GM19468 (cell line): ENCODE measurements at regions not wholly inside any gene's neighbourhood (a gene's known extent, or its start where the extent isn't known, plus 50 kb on each side); places are given as distances from the start of the nearest gene placed in this dataset.

ENCODE experiments used
- ATAC-seq: cut with Tn5 transposase; IDR thresholded peaks from one replicate; pipeline ENCODE4 v1.9.1; 2021; ENCODE audit warnings: mild to moderate bottlenecking, moderate library complexity, moderate number of reproducible peaks; ENCODE audit not compliant: unreplicated experiment; ENCODE audit errors: extremely low read depth

DNA sequence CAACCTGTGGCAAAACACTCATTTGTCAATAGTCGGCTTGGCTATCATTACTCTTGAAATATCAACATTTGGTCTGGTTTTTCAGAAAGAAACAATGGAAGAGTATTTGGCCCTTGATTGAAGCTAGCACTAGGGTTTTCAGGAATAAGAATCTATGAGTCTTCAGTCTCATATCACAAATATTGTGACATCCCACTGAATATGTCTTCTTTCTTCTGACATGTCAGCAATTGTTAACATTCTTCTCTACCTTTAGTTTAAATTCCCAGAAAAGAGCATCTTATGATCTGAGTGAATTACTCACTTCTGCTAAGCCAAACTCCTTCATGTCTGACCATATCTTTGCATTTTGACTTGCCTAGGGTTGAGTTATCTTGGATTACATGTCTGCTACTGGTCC is 435.2 kb upstream of the SEMA3D start:
- no peak for ATAC-seq

DNA sequence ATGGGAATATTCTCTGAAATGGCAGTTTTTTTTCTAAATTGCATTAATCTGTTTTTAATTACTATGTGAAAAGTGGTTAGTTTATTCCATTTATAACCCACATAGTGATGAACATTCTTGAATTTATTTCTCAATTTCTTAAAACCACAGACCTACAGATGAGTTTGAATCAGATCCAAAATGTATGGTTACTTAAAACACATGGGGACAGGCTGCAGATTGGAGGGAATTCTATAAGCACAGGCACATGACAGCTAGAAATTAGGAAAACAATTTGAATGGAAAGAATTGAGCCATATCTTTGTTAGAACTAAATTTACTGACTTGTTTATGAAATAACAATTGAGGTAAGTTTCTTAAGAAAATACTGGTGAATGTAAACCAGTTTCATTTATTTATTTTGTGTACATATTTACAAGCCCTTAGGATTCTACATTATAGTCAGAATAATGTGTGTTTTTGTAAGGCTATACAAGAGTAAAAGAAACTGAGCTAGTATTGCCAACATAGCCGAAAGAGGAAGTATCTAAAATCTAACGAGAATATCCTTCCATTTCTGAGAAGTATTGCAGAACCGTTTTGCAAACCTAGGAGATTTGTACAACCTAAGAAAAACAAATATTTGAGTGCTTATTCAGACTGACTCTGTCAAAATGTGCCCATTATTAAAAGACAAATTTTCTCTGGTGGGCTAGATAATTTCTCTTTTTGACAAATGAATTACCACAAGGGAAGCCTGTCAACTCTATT is 434.3 kb upstream of the SEMA3D start:
- ATAC-seq = no peak

DNA sequence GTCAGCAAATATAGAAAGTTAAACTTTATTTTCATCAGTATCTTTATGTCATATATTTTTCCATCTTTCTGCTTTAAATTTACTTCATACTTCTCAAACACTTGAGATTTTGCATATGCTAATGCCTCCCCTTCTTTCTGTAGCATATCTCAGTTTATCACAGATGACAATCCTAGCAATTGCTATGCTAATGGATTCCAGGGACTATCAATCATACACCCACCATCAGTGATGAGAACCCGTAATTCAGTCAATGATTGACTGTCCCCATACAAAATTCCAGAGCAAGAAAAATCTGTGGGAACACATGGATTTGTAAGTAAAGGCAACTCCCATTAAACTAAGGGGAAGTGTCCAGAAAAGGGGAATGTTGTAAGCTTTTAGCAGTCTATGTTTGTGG is 432.4 kb upstream of the SEMA3D start:
- no peak for ATAC-seq

DNA sequence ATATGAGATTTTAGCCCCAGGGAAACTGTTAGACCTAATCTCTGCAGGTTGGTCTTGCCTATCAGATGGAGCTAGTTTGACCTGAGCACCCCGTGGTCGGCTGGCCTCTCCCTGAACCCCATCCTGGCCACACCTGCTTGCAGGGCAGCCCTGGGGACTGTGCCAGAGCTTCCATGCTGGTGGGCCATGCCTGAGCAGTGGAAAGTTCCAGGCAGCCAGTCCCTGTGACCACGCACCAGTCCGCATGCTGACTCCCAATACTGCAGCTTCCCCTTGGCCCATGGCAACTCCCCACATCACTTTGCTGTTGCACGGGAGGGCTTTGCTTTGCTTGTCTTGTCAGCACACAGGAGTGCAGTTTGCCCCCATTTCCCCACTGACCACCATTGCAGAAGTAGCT is 427.8 kb upstream of the SEMA3D start:
- ATAC-seq = no peak

DNA sequence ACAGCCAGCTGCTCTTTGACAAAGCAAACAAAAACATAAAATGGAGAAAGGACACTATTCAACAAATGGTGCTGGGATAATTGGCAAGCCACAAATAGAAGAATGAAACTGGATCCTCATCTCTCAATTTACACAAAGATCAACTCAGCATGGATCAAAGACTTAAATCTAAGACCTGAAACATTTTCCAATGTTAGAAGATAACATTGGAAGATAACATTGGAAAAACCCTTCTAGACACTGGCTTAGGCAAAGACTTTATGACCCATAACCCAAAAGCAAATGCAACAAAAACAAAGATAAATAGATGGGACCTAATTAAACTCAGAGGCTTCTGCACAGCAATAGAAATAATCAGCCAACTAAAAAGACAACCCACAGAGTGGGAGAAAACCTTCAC is 425.7 kb upstream of the SEMA3D start:
- no peak for ATAC-seq

DNA sequence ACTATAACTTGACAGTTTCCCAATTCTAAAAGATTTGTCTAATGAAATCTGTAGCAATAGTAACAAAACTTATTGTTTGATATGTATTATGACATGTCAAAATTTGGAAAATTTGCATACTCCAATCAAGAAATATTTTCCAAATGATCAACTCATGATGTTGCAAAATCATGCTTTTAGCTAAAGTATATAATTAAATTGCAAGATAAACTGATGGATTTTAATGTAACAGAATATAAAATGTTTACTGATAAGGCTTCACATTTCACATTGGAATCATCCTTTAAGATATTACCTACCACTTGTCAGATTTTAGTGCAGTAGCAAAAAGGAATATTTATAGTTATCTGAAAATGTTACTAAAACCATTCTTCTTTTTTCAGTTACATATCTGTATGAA is 421.9 kb upstream of the SEMA3D start:
- no peak for ATAC-seq

DNA sequence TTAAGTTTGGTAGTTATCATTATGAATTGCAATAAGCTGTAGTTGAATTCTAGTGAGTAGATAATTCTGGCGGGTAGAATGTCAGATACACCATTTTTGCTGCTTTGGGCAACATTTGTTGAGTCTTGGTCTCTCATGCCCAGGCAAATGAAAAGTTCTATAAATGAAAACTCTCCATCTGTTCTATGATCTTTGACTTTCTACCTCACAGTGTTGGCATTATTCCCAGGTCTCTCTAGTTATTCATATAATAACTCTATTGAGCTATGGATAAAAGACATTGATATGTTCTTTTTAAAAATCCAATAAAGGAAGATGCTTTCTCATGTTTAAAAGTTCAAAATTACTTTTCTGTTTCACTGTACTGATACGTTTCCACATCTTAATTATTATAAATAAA is 415.3 kb upstream of the SEMA3D start:
- no peak for ATAC-seq

DNA sequence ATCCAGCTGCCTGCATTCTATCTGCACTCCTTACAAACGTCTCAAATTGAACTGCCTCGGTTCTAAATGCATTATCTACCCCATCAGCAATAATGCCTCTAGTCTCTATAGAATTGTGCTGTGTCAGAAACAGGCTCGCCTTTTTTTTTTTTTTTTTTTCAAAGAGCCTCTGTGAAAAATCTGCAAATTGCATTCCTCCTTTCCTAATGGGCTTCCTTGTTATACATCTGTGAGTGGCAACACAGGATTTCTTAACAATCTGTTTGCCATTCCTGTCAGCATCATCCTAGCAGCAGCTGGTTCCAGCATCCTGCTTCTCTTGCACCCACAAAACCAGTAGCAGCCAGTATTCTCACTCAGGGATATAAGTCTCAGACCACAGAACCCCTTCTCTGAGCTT is 413.5 kb upstream of the SEMA3D start:
- ATAC-seq = no peak

DNA sequence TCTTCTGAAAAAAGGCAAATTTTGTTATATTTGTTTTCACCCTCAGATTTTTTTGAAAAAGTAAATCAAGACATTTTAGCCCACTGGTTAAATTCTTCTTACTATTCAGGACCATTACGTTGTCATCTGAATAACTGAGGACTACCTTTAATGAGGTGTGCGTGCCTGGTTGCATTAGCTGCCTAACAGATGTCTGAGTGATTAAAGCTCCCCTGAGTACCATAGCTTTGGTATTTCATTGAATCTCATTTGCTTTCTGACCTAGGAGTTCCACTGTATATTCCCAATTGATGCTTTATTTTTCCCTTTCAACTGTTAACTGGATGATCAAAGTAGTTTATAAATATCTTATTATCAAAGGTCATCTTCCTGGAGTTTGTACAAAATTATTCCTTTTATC is 410.0 kb upstream of the SEMA3D start:
- no peak for ATAC-seq

DNA sequence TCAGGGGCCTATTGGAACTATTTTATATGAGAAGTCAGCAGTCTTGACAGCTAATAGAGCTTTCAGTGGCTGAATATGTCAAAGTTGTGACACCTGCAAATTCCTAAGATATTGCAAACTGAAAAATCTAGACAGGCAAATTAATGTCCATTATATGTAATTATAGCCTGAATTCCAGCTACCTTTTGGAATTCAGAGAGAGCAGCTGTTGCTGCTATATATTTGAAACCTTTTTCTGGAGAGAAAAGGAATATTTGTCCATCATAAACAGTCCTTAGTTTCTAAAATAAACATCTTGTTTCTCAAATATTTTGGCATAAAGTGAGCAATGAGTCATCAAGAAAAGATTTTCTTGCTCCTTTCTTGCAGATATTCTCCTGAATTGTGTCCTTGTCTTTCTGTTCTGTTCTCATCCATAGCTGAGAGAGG is 408.9 kb upstream of the SEMA3D start:
- no peak for ATAC-seq

DNA sequence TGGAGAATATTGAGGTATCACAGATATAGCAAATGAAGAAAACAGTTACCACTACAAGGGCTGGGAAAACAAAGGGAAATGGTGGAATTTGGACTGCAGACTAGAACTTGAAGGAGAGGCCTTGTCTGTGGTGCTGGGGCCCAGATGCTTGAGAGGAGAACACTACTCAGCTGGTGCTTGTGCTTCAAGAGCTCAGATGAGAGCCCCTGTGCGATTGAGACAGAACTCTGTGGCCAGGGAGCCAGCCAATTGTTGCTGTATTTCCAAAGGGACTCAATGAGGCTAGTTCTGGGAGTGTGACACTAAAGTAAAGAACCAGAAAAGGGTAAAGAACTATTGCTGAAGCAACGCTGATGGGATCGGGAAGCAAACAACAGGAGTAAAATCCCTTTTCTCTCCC is 406.5 kb upstream of the SEMA3D start:
- ATAC-seq = no peak

DNA sequence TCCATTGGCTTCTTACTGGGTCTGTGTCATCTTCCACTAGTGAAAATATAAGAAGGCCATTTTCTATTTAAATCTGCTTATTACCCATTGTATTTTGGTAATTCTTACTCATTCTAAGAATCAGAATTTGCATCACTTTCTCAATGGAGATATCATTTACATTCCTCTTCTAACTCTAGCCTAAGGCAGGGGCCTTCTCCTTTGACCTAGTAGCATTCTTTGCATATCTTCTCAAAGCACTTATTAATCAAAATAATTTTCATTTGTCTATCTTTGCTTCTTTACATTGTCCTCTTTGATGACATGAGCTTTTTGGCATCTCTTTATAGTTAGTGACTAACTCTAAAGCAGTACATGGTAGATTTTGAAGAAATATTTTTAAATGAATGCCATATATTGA is 400.9 kb upstream of the SEMA3D start:
- ATAC-seq = no peak

DNA sequence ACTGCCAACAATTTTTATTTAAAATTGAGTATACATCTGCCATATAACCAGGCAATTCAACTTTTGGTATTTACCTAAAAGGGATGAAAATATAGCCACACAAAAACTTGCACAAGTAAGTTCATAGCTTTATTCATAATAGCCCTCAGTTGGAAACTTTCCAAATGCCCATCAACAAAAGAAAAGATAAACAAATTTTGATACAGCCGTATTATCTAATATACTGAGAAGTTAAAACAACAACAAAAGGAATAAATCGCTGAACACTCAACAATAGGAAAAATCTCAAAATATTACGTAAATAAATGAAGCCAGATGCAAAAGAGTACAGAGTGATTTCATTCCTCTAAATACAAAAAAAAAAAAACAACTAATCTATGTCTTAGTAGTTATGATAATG is 399.2 kb upstream of the SEMA3D start:
- no peak for ATAC-seq

DNA sequence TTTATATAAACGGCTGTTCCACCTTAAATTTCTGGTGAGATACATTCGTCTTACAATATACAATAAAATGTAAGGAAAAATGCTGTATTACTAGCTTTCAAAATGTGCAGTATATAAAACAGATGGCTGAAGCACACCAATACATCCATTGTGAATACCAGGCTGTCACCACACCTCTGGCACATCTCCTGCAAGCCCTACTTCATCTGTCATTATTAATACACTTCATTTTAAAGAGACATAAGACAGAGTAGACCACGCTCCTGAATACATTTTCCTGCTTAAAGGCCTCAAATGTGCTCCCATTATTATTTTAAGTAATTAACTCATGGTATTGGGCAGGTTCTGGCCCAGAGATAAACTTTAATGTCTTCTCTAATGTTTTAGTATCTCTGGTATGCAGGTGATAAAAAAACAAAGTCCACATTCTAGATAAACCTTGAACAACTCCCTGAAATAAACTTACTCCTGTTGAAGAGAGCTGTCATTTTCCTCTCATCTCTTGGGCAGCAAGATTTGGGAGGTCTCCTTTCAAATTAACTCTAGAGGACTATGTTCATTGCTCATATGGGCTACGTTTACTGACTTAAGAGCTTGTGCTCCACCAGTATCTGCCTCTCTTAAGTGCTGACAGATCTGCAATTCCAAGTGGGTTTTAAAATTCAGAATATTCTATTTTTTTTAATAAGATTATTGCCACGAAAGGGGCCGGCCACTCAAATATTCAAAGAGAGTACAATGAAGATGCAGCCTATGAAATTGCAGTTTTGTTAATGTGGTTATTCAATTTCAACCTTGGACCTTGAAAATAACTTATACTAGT is 396.5 kb upstream of the SEMA3D start:
- ATAC-seq = no peak

DNA sequence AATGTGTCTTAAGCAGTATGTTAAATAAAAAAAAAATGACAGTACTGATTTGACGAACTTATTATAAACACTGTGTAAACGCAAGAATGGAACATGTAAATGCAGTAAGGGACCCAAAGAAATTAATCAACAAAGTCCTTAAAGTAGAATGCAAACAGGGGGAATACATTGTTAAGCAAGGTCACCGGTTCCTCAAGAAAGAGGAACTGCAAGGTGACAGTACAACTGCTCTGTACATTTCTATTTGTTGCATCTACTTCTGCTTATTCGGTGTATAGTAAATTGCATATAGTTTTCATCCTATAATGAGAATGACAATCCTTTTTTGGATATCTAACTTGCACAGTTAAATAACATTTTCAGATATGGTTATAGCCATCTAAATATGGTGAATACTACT is 387.0 kb upstream of the SEMA3D start:
- ATAC-seq = no peak

DNA sequence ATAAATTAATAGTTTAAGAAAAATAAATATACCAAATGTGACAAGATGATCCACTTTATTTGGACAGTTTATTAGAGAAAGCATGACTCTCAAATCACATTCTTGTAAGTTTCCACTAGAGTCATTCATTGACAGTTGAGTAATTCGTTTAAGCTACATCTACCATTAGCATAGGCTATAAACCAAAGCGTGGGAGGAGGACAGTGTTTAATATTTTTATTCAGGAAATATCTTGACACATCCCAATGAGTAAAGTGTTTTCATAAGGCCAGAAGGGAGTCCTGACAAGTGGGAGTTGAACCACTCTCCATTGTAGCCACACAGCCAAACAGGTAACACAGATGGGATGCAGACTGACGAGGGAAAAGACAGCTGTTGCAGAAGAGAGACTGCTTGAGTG is 386.5 kb upstream of the SEMA3D start:
- no peak for ATAC-seq

DNA sequence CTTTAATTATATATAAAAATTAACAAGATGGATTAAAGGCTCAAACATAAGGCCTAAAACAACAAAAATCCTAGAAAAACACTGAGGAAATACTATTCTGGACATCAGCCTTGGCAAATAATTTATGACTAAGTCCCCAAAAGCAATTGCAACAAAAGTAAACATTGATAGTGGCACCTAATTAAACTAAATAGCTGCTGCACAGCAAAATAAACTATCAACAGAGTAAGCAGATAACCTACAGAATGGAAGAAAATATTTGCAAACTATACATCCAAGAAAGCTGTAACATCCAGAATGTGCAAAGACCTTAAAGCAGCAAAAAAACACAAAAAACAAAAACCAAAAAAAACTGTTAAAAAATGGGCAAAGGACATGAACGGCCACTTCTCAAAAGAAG is 384.0 kb upstream of the SEMA3D start:
- ATAC-seq = no peak

DNA sequence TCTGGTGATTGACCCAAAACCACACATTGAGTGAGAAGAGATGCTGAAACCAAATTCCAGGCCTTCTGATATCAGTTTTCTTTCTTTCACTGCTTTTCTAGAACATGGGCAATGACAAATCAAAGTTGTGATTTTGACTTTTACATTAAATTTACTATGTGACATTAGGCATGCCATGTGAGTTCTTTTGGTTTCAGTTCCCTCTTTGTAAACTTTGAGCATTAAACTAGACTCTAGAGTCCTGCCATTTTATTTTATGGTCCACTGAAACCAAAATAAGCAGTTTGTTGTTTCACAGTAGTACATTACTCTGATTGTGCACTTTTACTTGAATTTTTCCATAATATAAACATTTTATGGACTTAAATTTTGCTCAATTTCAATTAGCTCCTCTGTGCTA is 381.1 kb upstream of the SEMA3D start:
- no peak for ATAC-seq

DNA sequence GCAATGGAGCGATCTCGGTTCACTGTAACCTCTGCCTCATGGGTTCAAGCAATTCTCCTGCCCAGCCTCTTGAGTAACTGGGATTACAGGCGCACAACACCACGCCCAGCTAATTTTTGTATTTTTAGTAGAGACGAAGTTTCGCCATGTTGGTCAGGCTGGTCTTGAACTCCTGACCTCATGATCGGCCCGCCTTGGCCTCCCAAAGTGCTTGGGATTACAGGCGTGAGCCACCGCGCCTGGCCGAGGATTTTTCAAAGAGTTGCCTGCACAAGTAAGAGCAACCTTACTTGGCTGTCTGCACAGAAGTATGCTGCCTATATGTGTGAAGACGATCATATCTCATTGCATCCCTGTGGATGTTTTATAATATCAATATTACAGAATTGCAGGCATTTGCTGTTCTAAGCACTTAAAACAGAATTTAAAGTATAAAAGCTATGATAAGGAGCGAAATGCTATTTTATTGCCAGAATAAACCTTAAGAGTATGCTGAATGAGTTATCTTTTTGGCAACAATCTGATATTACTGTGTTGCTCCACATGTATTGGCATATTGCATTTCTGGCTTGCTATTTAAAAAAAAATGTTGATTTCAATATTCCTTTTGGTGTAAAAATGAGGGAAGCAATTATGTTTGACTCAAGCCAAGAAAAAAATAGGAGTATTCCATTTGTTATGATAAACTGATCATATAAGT is 379.4 kb upstream of the SEMA3D start:
- ATAC-seq = no peak

DNA sequence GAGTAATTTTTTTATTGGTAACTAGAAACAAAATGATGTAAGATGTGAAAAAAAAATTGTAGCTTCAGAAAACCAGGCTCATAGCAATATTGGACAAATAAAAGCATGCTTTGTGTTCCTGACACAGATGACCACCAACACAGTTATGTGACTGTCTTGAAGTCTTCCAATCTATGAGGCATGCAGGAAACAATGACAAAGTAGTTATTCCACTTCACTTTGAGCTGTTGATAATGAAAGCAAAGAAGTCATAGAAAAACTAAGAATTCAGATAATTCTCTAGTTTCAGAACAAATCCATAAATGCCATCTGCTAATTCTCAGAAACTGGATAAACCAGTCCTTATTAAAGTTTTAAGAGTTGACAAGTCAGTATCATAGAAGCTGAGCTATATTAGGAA is 378.4 kb upstream of the SEMA3D start:
- ATAC-seq = no peak

DNA sequence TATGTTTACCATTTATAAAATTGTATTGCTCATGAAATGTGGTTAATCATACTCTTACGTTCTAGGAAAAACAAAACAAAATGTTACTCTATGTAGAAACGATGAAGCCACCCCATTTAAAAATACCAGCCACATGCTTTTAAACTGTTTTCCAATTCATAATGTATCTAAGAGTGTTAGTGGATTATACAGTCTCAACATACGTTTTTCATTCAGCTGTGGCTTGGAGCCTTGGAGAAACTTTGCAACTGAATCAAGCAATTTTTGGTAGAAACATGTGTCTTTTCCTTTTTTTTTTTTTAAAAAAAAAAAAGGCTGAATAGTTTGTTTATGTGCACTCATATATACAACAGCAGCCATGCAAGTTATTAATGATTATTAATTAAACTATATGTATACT is 378.0 kb upstream of the SEMA3D start:
- ATAC-seq = no peak
